ENCODE measurements at regions not wholly inside any gene's neighbourhood (a gene's known extent, or its start where the extent isn't known, plus 50 kb on each side); places are given as distances from the start of the nearest gene placed in this dataset.

- TF ChIP-seq TAF1 (IDR thresholded peaks at IDR 0.05; ENCODE audit: borderline replicate concordance, insufficient read depth, low read length) (no peak), FOXP2 (optimal IDR thresholded peaks at IDR 0.05; ENCODE audit: borderline replicate concordance, extremely low read depth, extremely low read length, insufficient read depth) (no peak), POLR2AphosphoS5 (IDR thresholded peaks at IDR 0.05; ENCODE audit: low read depth, low read length) (no peak)
These were observed 97.0 kb upstream of the FGGY start for GRCh38 chr1:59199719-59200376.

Measured in PFSK-1 (cell line).